Stimulated activated CD8-positive, alpha-beta memory T cell treated with anti-CD3 and anti-CD28 coated beads, Interleukin-4, amount 100 ng/mL, for 48 hours (primary cell): ENCODE measurements at regions not wholly inside any gene's neighbourhood (a gene's known extent, or its start where the extent isn't known, plus 50 kb on each side); places are given as distances from the start of the nearest gene placed in this dataset.
"Not testable (repeated sequence)": the region's sequence is repeated elsewhere in the genome, so short reads cannot be mapped to it uniquely, and the experiment has no call there.

Experiments
- DNase-seq: peaks from one replicate; pipeline ENCODE4 v3.0.0-alpha.2; 2020

DNA sequence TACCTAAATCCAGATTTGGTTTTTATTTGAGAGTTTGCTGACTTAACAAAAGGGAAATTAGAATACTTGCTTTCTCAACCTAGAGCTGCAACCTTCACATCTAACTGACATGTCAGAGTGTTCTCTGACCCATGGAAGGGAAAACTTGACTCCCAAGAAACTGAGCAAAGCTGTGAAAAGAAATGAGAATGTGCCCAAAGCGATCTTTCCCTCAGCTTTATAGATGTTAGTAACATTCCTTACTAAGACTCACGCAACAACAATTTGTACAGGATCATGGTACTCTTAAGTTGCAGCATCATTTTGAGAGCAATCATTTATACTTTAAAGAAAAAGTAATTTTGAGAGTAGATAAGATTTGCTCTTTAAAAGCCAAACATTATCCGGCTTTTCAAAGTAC, 117.0 kb upstream of the FBXL7 start:
- DNase-seq = no peak

DNA sequence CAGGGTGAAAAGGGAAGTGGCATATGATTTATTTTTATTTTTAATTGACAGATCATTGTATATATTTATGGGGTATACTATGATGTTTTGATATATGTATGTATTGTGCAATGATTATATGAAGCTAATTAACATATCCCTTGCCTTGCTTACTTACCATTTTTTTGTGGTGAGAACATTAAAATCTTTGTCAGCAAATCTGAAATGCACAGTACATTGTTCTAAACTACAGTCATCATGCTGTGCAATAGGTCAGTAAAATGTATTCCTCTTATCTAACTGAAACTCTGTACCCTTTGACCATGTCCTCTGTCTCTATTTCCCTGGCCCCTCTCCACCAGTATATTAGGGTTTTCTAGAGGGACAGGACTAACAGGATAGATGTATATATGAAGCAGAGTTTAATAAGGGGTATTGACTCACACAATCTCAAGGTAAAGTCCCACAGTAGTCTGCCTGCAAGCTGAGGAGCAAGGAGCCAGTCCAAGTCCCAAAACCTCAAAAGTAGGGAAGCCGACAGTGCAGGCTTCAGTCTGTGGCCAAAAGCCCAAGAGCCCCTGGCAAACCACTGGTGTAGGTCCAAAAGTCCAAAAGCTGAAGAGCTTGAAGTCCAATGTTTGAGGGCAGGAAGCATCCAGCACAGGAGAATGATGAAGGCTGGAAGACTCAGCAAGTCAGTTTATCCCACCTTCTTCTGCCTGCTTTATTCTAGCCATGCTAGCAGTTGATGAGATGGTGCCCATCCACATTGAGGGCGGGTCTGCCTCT, 122.2 kb upstream of the FBXL7 start:
- DNase-seq = no peak

DNA sequence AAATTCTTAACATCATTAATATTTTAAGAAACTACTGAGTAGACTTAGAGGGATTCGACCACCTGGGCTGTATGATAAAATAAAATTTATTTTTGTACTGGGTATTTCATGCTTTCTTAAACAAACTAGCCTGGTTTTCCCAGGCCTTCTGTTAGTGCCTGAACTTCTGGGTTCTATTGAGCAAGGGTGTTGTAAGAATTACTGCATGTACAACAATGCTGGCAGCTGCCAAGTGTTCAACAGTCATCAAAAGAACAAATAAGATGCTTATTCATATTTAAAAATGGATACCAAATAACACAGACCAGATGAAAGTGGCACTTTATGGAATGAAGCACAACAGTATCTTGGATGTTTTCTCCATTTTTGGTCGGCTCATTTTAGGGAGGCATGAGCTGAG, 123.2 kb upstream of the FBXL7 start:
- no peak for DNase-seq

DNA sequence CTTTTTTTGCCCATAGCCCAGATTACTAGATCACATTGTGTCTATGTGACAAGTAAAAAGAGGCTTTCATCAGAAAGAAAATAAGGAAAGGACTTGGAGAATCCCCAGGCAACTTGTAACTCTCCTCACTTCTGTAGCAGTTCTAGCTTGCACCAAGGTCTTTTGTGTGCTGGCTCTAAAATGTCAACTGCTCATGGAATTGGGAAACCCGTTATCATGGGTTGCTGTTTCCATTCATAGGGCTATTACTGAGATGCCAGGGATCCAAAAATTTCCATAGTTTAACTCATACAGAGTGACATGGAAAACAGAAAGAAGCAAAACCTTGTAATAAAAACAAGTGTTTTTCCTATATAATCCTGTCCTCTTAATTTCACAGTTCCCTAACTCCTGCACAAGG, 123.9 kb upstream of the FBXL7 start:
- no peak for DNase-seq

DNA sequence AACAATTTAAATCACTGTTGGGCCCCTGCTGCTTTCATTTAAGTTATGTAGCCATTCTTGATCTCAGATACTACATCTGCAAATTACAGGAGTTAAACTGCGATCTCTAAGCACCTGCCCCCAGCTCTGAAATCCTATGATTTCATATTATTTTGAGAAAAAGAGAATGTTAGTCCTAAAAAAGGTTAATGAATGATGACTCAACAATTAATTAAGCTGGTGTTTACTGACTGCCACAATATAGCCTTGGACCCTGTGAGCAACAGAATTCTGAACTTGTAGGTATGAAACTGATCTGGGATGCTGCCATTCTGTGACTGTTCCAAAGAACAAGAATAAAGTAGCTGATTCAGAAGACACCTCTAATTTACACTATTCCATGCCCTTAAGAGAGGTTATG, 124.4 kb upstream of the FBXL7 start:
- DNase-seq = no peak

DNA sequence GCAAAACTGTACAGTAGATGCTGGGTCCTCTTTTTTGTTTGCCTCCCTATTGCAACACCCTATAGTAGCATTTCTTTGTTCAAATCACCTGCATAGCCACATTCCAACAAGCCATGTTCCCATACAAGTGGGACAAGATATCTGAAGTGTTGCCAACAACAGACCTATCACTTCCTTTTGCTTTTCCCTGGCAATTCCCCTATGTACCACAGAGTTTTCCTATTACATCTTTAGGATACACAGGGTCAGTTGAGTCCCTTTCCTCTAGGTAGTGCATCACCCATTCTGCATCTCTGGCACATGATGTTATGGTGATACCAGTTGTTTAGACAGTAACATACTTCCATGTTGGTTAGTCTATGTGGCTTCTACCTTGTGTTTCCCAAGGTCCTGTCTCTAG, 125.1 kb upstream of the FBXL7 start:
- DNase-seq = no peak

DNA sequence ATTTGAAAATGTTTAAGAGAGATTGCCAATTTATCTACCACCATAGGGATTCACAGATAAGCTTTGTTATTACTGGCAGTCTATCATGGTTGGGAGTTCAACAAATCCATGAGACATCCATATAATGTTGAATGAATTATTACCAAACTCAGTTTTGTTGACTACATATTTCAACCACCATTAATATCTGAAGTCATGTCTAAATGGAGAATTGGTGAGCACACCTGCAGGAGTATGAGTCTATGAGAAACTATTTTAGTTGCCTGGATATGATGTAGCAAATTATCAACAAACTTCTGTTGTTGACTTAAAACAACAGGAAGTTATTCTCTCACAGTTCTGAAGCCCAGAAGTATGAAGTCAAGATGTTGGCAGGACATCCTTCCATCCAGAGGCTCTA, 126.8 kb upstream of the FBXL7 start:
- no peak for DNase-seq

DNA sequence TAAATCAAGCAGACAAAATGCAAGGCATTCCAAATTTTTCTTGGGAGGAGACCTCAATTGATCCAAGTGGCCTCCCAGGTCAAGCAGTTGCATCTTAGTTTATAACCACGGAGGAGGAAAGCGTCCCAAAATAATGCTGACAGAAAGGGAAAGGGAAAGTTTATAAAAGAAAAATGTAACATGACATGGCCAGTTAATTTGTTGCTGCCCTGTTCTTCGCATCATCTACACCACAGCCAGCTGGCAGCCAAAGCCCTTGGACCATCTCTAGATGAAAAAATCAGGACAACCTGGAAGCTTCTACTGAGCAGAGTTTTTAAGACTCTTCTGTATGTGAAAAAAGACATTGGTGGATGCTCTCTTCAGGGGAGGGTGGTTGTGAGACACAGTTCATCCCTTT, 128.8 kb upstream of the FBXL7 start:
- no peak for DNase-seq

DNA sequence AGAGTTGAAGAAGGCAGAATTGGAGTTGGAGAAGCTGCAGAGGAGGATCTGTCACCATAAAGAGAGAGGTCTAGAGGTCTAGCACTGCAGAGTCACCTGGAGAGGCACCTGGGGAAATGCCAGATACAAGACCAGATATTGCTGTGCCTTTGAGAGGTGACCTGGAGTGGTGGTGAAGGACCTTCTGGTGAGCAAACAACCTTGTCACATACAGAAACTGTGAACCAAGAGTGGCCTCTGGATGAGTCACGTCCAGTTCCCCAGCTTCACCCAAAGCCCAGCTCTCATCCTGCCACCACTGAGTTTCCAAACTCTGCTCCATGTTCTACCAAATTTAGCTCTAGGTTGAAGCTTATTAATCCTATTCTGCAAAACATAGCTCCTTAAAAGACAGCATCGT, 131.1 kb upstream of the FBXL7 start:
- DNase-seq = no peak

DNA sequence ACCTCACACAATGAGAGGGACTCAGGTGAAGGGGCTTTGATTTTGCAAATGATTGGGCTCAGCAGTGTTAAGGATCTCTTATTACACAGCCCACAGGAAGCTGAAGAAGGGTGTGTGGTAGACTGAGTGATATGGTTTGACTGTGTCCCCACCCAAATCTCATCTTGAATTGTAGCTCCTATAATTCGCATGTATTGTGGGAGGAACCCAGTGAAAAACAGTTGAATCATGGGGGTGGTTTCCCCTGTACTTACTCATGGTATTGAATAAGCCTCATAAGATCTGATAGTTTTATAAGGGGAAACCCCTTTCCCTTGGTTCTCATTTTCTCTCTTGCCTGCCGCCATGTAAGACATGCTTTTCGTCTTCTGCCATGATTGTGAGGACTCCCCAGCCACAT, 132.5 kb upstream of the FBXL7 start:
- no peak for DNase-seq

DNA sequence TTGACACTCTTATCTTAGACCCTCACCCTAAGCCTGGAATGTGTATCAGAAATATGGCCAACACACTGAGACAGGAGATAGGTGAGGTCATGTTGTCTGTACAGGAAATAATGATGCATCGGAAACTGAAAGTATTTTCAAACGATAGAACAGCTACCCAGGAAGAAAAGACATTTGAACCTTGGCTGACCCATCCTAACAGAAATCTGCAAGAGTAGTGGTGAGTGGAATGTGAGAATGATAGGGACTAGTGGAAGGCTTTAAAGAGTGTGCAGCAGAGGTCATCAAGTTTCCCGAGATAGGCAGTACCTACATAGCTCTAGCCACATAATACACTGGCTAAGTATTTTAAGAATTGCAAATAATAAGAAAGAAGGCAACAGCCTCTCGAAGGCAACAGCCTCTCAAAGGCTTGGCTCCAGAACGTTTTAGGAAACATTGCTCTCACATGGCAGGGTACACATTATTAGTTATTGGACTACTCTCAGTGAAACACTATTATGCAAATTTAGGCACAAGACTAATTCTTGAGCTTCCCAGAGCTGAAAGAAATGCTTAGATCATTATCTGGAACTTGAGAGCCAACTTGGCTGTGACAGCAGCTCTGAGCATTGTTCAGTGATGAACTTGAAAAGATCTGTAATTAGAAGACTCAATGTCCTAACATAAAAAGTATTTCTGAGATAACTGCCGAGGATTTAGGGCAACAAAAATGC, 133.1 kb upstream of the FBXL7 start:
- DNase-seq = no peak

DNA sequence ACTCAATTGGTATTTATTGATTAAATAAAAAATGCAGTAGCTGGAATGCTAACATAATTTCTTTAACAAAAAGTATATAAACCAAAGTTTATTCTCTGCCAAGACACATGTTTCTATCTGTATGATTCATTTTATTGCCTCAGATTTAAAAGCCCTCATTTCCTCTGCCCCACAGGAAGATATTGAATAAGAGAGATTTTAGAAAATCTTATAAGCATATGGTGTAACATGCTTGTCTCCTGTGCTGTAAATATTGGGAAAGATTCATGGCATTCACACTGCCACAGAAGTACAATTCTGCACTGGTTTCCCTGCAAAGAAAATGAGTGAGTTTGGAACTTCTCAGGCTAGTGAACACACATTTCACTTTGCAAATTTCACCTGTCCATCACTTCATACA, 134.9 kb upstream of the FBXL7 start:
- DNase-seq = no peak

DNA sequence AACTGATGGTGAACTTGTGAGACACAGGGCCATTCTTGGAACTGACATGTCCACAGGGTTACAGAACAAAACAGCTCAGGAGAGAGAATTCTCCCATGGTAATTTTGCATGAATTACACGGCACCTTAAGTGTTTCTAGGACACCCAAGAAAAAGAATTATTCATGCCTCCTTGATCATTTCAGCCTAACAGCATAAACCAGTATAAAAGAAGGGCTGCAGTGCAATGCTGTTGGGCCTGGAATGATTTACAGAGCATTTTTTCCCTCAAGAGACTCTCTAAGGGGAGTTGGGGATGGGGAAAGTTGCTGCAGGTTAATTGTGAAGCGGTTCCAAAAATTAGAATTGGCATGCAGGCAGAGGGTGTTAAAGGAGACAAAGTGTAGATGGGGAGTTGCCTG, 136.4 kb upstream of the FBXL7 start:
- DNase-seq = no peak

DNA sequence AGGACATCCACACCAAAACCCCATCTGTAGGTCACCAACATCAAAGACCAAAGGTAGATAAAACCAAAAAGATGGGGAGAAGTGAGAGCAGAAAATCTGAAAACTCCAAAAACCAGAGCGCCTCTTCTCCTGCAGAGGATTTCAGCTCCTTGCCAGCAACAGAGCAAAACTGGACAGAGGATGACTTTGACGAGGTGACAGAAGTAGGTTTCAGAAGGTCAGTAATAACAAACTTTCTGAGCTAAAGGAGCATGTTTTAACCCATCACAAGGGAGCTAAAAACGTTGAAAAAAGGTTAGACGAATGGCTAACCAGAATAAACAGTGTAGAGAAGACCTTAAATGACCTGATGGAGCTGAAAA, 142.9 kb upstream of the FBXL7 start:
- DNase-seq = not testable (repeated sequence)

DNA sequence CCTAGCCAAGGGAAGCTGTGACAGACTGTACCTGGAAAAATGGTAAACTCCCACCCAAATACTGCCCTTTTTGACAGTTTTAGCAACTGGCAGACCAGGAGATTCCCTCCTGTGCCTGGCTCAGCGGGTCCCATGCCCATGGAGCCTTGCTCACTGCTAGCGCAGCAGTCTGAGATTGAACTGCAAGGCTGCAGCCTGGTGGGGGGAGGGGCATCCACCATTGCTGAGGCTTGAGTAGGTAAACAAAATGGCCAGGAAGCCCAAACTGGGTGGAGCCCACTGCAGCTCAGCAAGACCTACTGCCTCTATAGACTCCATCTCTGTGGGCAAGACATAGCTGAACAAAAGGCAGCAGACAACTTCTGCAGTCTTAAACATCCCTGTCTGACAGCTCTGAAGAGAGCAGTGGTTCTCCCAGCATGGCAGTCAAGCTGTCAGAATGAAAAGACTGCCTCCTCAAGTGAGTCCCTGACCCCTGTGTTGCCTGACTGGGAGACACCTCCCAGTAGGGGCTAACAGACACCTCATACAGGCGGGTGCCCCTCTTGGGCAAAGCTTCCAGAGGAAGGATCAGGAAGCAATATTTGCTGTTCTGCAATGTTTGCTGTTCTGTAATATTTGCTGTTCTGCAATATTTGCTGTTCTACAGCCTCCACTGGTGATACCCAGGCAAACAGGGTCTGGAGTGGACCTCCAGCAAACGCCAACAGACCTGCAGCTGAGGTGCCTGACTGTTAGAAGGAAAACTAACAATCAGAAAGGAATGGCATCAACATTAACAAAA, 143.5 kb upstream of the FBXL7 start:
- not testable (repeated sequence) for DNase-seq

DNA sequence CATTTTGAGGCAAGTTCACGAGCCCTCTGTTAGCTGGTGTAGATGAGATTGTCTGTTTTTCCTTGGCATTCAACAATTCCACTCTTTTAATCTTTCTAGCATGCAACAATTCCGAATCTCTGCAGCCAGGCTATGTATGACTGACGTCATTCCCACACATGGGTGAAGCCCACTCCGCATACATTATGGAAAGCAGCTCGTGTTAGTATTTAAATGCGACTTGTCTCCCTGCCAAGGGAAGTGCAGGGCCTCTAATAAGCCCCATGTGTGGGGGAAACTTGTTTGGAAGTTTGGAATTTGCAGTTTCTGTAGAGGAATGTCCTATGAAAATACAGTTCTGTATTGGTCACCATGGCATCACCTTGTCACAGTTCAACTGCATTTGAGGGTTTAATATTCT, 146.0 kb upstream of the FBXL7 start:
- DNase-seq = no peak

DNA sequence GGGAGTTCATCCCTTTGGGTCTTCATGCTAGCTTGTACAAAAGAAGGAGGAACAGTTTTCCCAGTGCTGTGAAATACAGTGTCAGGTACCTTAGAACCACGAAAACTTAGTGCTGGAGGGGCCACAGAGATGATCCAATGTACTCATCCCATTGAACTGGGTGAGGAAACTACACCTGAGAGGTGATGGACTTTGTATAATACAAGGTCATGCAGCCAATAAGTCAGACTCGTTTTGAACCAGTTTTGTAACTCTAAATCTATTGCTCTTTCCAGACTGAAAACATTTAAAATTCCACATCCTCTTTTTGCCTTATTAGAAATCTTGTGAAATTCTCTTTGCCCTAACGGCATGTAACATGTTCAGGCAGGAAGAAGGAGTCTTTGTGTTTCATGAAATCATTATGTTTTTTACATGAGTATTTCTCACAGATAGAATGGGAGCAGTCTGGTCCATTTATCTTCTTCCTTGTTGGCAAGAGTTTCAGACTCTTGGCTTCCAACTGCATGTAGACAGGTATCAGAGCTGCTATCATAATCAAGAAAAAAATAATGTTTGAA, 146.8 kb upstream of the FBXL7 start:
- no peak for DNase-seq

DNA sequence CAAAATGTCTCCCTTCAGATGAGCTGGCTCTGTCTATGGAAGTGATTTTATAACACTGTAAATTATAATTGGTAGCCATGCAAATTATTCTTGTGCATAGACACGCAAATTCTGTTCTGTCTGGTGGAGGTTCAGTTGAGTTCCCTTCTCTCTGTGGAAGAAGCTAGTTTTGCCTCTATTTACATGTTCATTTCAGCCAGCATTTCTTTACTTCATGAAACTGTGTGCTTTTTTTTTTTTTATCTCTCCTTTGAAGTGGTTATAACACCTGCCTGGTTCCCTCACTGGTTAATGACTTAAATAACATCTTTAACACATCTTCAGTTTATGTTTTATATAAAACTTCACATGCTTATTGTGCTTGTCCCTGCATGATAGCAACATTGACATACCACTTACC, 149.4 kb upstream of the FBXL7 start:
- no peak for DNase-seq

DNA sequence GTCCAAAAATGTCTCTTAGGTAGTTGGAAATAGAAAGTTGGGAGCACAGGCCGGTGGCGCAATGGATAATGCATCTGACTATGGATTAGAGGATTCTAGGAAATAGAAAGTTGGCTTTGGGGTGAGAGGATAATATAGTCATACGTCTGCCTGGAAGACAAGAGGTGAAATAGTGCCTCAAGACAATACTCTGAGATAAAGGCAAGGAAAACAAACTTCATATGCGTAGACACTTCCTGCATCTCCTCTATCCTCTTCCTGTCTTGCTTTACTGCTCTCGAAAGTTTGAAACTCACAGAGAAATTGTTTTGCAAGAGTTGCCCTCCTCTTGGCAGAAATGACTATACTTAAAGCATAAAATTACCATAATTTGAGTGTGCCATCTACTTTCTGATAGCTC, 153.2 kb upstream of the FBXL7 start:
- no peak for DNase-seq

DNA sequence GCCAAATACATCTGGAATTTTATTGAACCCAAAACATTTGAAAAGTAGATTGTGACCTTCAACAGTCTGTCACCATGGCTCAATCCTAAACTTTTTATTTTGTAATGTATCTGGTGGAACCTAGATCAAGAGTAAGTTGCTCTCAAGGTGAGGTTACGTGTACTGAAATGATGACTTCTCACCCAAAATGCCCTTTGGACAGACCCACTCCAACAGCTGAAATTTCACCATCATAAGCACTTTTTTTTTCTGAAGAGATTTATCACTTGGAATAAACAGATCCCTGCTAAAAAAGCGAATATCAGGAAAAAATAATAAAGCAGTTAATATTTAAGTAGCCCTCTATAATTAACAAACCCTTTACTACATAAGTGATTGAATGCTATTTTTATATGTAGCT, 155.0 kb upstream of the FBXL7 start:
- no peak for DNase-seq

DNA sequence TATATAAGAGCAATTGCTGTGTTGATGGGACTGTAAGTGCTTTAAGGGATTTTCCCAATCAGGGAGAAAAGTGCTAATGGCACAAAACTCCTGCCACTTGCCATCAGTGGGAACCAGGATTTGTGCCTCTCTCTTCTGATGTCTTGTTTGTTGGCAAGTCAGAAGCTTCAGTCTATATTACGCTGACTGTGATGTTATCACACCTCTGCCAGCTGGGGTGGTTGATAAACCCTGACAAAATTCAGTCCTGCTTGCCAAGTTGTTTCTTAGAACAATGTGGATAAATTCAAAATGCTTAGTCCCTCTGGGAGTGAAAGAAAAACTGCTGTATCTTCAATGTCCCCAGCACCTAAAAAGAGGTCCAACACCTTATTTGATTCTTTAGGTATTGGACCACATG, 161.4 kb upstream of the FBXL7 start:
- no peak for DNase-seq

DNA sequence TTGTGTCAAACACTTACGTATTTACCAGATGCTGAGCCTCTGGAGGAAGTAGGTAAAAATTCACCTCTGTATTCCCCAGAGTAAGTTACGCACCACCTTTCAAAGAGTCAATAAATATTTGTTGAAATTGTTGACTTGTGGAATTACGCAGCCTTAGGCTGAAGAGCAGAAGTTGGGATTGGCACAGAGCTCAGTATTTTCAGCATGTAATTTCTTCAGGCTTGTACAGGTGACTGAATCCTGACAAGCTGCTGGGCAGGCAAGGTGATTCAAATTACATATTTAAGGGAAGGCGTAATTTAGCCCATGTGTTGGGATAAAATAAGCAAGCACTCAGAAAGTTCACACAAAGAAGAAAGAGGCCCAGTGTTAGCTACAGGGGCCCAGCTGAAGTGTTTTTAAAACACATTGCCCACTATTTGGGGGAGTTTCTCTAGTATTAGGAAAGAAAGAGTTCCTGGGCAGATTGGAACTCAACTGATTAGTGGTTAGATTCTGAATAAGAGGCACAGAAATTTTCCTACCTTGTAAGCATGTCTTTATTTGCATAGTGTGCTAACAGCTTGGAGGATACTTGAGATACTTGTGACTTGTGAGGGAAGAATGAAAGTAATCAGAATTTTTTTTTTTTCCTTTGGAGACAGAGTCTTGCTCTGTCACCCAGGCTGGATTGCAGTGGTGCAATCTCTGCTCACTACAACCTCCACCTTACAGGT, 165.3 kb upstream of the FBXL7 start:
- no peak for DNase-seq

DNA sequence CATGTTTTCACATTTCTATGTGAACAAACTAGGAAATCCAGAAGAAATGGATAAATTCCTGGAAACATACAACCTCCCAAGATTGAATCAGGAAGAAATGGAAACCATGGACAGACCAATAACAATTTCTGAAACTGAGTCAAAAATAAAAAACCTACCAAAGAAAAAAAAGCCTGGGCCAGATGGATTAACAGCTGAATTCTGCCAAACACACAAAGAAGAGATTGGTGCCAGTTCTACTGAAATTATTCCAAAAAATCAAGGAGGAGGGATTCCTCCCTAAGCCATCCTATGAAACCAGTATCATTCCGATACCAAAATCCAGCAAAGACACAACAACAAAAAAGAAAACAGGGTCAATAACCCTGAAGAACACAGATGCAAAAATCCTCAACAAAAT, 166.9 kb upstream of the FBXL7 start:
- no peak for DNase-seq
